IMR-90 (cell line): ENCODE measurements at regions not wholly inside any gene's neighbourhood (a gene's known extent, or its start where the extent isn't known, plus 50 kb on each side); places are given as distances from the start of the nearest gene placed in this dataset.

Experiments
- ATAC-seq: fragments of 200-7000 bp; cut with Tn5 transposase; 2 replicates; pipeline ENCODE4 v1.9.1; 2020; ENCODE audit warnings: low read depth, mild to moderate bottlenecking, moderate library complexity
- BruUV-seq: library from RNA; stranded (reverse); fragments of 400-500 nt; replicated peaks from 2 replicates; lab custom pipeline; 2021; lab: Mats Ljungman, UMichigan
- CTCF ChIA-PET: fragments of 300-600 bp; formaldehyde crosslinking; extraction: SDS; loops from one replicate; lab custom pipeline; 2021; ENCODE audit warnings: antibody characterized with exemption; lab: Yijun Ruan, JAX
- POLR2A ChIA-PET: fragments of 300-600 bp; sonication (Branson Sonifier 250); formaldehyde crosslinking; loops from one replicate; lab custom pipeline; 2022; ENCODE audit warnings: antibody characterized with exemption; ENCODE audit not compliant: unreplicated experiment; lab: Charles Lee
- DNase-seq: peaks from one replicate; pipeline ENCODE4 v3.0.0; 2013
- H2AFZ ChIP-seq: replicated peaks from 2 replicates; pipeline ENCODE3; 2013; ENCODE audit warnings: low read length, mild to moderate bottlenecking; ENCODE audit not compliant: poor library complexity
- H2AK5ac ChIP-seq: 2 replicates; pipeline ENCODE4 v1.6.1; 2013; ENCODE audit warnings: low read depth, low read length, inconsistent platforms
- H2AK9ac ChIP-seq: replicated peaks from 2 replicates; pipeline ENCODE3; 2013; ENCODE audit warnings: mild to moderate bottlenecking, low read depth, low read length, moderate library complexity; ENCODE audit not compliant: poor library complexity
- H2BK120ac ChIP-seq: 2 replicates; pipeline ENCODE4 v1.6.1; 2013; ENCODE audit warnings: low read depth, low read length, inconsistent platforms
- H2BK15ac ChIP-seq: 3 replicates; pipeline ENCODE4 v1.6.1; 2013; ENCODE audit warnings: low read depth, low read length, inconsistent platforms
- H2BK20ac ChIP-seq: 2 replicates; pipeline ENCODE4 v1.6.1; 2013; ENCODE audit warnings: low read depth, mild to moderate bottlenecking, inconsistent platforms, low read length, moderate library complexity
- H2BK5ac ChIP-seq: 2 replicates; pipeline ENCODE4 v1.6.1; 2013; ENCODE audit warnings: mild to moderate bottlenecking, low read depth, low read length, inconsistent platforms; ENCODE audit not compliant: poor library complexity, severe bottlenecking
- H3K14ac ChIP-seq: replicated peaks from 2 replicates; pipeline ENCODE4 v1.6.1; 2013; ENCODE audit warnings: low read depth, low read length, inconsistent platforms
- H3K18ac ChIP-seq: 2 replicates; pipeline ENCODE4 v1.6.1; 2013; ENCODE audit warnings: low read depth, low read length, control low read depth
- H3K23ac ChIP-seq: 2 replicates; pipeline ENCODE4 v1.6.1; 2013; ENCODE audit warnings: low read depth, low read length, inconsistent platforms
- H3K27ac ChIP-seq: 2 replicates; pipeline ENCODE4 v1.5.1; 2013; ENCODE audit warnings: mild to moderate bottlenecking, control low read depth, low read length; ENCODE audit not compliant: insufficient read depth
- H3K27me3 ChIP-seq: 2 replicates; pipeline ENCODE4 v1.6.1; 2013; ENCODE audit warnings: low read length; ENCODE audit not compliant: control insufficient read depth, insufficient read depth
- H3K36me3 ChIP-seq: 2 replicates; pipeline ENCODE4 v1.6.1; 2013; ENCODE audit warnings: low read length, mixed read lengths; ENCODE audit not compliant: control insufficient read depth, insufficient read depth
- H3K4ac ChIP-seq: 2 replicates; pipeline ENCODE4 v1.6.1; 2013; ENCODE audit warnings: low read depth, low read length, inconsistent platforms
- H3K4me1 ChIP-seq: 2 replicates; pipeline ENCODE4 v1.6.1; 2013; ENCODE audit warnings: low read length, mixed read lengths; ENCODE audit not compliant: control insufficient read depth, insufficient read depth
- H3K4me2 ChIP-seq: 2 replicates; pipeline ENCODE4 v1.6.1; 2013; ENCODE audit warnings: low read depth, mild to moderate bottlenecking, control low read depth, low read length, moderate library complexity
- H3K4me3 ChIP-seq: 2 replicates; pipeline ENCODE4 v1.5.1; 2013; ENCODE audit warnings: low read depth, mild to moderate bottlenecking, control low read depth, low read length, moderate library complexity; ENCODE audit not compliant: insufficient read depth
- H3K56ac ChIP-seq: 2 replicates; pipeline ENCODE4 v1.6.1; 2013; ENCODE audit warnings: low read length, inconsistent platforms; ENCODE audit not compliant: insufficient read depth; ENCODE audit errors: extremely low read depth
- H3K79me1 ChIP-seq, 2 experiments: 2 replicates each; pipeline ENCODE4 v1.6.1; 2013; ENCODE audit warnings: low read length in 2 of 2, inconsistent platforms in 1 of 2, low read depth in 1 of 2
- H3K9ac ChIP-seq: 2 replicates; pipeline ENCODE4 v1.6.1; 2013; ENCODE audit warnings: low read depth, low read length, control low read depth
- H3K9me1 ChIP-seq: 2 replicates; pipeline ENCODE4 v1.6.1; 2013; ENCODE audit warnings: low read length, inconsistent platforms; ENCODE audit not compliant: insufficient read depth
- H3K9me3 ChIP-seq: 2 replicates; pipeline ENCODE4 v1.6.1; 2013; ENCODE audit warnings: low read length; ENCODE audit not compliant: control insufficient read depth, insufficient read depth
- H4K20me1 ChIP-seq: 2 replicates; pipeline ENCODE4 v1.6.1; 2013; ENCODE audit warnings: low read length, inconsistent platforms; ENCODE audit not compliant: insufficient read depth
- H4K5ac ChIP-seq: 2 replicates; pipeline ENCODE4 v1.6.1; 2013; ENCODE audit warnings: mild to moderate bottlenecking, low read depth, low read length, control low read depth
- H4K8ac ChIP-seq, 2 experiments: 2 replicates each; pipeline ENCODE4 v1.6.1; 2013; ENCODE audit warnings: low read depth in 2 of 2, low read length in 2 of 2, control low read depth in 1 of 2, inconsistent platforms in 1 of 2
- H4K91ac ChIP-seq: 2 replicates; pipeline ENCODE4 v1.6.1; 2013; ENCODE audit warnings: low read depth, low read length, inconsistent platforms; ENCODE audit not compliant: insufficient read depth
- BHLHE40 ChIP-seq: fragments of 150-350 bp; IDR thresholded peaks from 2 replicates; pipeline ENCODE4 v1.6.1; 2016; ENCODE audit warnings: mild to moderate bottlenecking, low read depth, low read length
- RCOR1 ChIP-seq: IDR thresholded peaks from 2 replicates; pipeline ENCODE4 v1.6.1; 2012; ENCODE audit warnings: mild to moderate bottlenecking, low read length, improper control_type of control experiment; ENCODE audit not compliant: insufficient replicate concordance
- WGBS, 2 experiments: methylation state at CpG; one replicate each; pipeline versions ENCODE4 v1.1.5 to v1.1.7; 2013; ENCODE audit warnings: missing lambda C conversion rate in 2 of 2; ENCODE audit not compliant: insufficient read length in 1 of 2; ENCODE audit errors: extremely low coverage in 2 of 2; 5-methylcytosine and 5-hydroxymethylcytosine counted together
- dilution Hi-C: fragments of 300-500 bp; cut with HindIII; formaldehyde crosslinking; loops from one replicate; pipeline ENCODE4 v1.14.3; 2018; ENCODE audit warnings: low sequenced_read_pairs; ENCODE audit not compliant: unreplicated experiment
- in situ Hi-C: fragments of 300-500 bp; cut with MboI; formaldehyde crosslinking; loops from 3 replicates; pipeline ENCODE4 v1.14.3; 2019; ENCODE audit warnings: low sequenced_read_pairs, inconsistent platforms, mixed read lengths
- intact Hi-C: fragments of 100-400 bp; cut with micrococcal nuclease; formaldehyde crosslinking; loops from 2 replicates; pipeline ENCODE4 v1.10.0; 2022

- no peak overlapping the region for H3K9ac ChIP-seq
- peaks cover 6% of the 10 kb centered on the region for H3K27me3 ChIP-seq
- H3K56ac ChIP-seq, result no peak overlapping the region
- ChIA-PET CTCF (interaction anchor here (0.6 kb wide), 1 partner anchor 244 kb away, joined by 3 read pairs; no protein-coding TSS in a partner anchor), POLR2A (no interaction called here)
- dilution Hi-C loops (no loop called here), intact Hi-C loops (no loop called here), in situ Hi-C loops (no loop called here)
- no peak overlapping the region for H2BK5ac ChIP-seq
- no peak overlapping the region for H2AK5ac ChIP-seq
- H3K18ac ChIP-seq, result no peak overlapping the region
- H3K36me3 ChIP-seq, result no peaks in the 10 kb centered on the region
- H4K20me1 ChIP-seq, result no peaks in the 10 kb centered on the region
- no peak overlapping the region for H4K5ac ChIP-seq
- no peak overlapping the region for H3K4ac ChIP-seq
- WGBS, 2 experiments, result no CpG with 5 or more reads among the region's 10 CpGs
- H4K91ac ChIP-seq, result no peak overlapping the region
- H3K23ac ChIP-seq, result no peak overlapping the region
- H4K8ac ChIP-seq, result no peak overlapping the region
- no peaks in the 10 kb centered on the region for H3K4me1 ChIP-seq
- H3K79me1 ChIP-seq, result no peaks in the 10 kb centered on the region
- no peak overlapping the region for H3K4me2 ChIP-seq
- TF ChIP-seq BHLHE40, result no peak
- TF ChIP-seq RCOR1, result no peak
- BruUV-seq, result no TSS peak
- H3K9me3 ChIP-seq, result no peaks in the 10 kb centered on the region
- H2AK9ac ChIP-seq, result no peak overlapping the region
- DNase-seq (no peak), ATAC-seq (no peak)
- no peak overlapping the region for H3K27ac ChIP-seq
- no peak overlapping the region for H2BK15ac ChIP-seq
- H2AFZ ChIP-seq, result no peak overlapping the region
- H2BK20ac ChIP-seq, result no peak overlapping the region
- no peak overlapping the region for H3K14ac ChIP-seq
- H2BK120ac ChIP-seq, result no peak overlapping the region
- H3K4me3 ChIP-seq, result no peak overlapping the region
- H3K9me1 ChIP-seq, result no peaks in the 10 kb centered on the region
Measured at GRCh38 chr2:7969756-7970515, 711.9 kb upstream of the ID2 start.
